IPS-NIHi11 (cell line): ENCODE measurements at regions not wholly inside any gene's neighbourhood (a gene's known extent, or its start where the extent isn't known, plus 50 kb on each side); places are given as distances from the start of the nearest gene placed in this dataset.
"Not testable (repeated sequence)": the region's sequence is repeated elsewhere in the genome, so short reads cannot be mapped to it uniquely, and the experiment has no call there.

Experiments
- DNase-seq: peaks from one replicate; pipeline ENCODE4 v3.0.0; 2012; ENCODE audit warnings: mixed read lengths, low spot score

GRCh38 chr12:19988948-19989347, 379.4 kb upstream of the PDE3A start:
- no peak for DNase-seq

- DNase-seq: no peak
Measured at GRCh38 chr12:19991146-19991545, 377.2 kb upstream of the PDE3A start.

GRCh38 chr12:19992311-19992710, 376.0 kb upstream of the PDE3A start:
- no peak for DNase-seq

- no peak for DNase-seq
Measured at GRCh38 chr12:19994968-19995367, 373.4 kb upstream of the PDE3A start.

GRCh38 chr12:19997656-19998400, 370.5 kb upstream of the PDE3A start:
- DNase-seq: no peak

- DNase-seq: no peak
Measured at GRCh38 chr12:19998411-19998810, 369.9 kb upstream of the PDE3A start.

- no peak for DNase-seq
Measured at GRCh38 chr12:19998961-19999804, 369.2 kb upstream of the PDE3A start.

GRCh38 chr12:19999805-20000138, 368.6 kb upstream of the PDE3A start:
- no peak for DNase-seq

- no peak for DNase-seq
Measured at GRCh38 chr12:20000229-20000849, 368.0 kb upstream of the PDE3A start.

- no peak for DNase-seq
Measured at GRCh38 chr12:20003252-20003651, 365.1 kb upstream of the PDE3A start.

- no peak for DNase-seq
Measured at GRCh38 chr12:20004952-20005351, 363.4 kb upstream of the PDE3A start.

- no peak for DNase-seq
Measured at GRCh38 chr12:20006871-20007730, 361.2 kb upstream of the PDE3A start.

- DNase-seq: not testable (repeated sequence)
Measured at GRCh38 chr12:20009965-20010364, 358.4 kb upstream of the PDE3A start.

- no peak for DNase-seq
Measured at GRCh38 chr12:20011200-20011599, 357.1 kb upstream of the PDE3A start.

- no peak for DNase-seq
Measured at GRCh38 chr12:20017802-20018201, 350.5 kb upstream of the PDE3A start.

- no peak for DNase-seq
Measured at GRCh38 chr12:20018406-20018805, 349.9 kb upstream of the PDE3A start.

- DNase-seq: no peak
Measured at GRCh38 chr12:20024194-20024593, 344.1 kb upstream of the PDE3A start.

- DNase-seq: no peak
Measured at GRCh38 chr12:20028033-20028432, 340.3 kb upstream of the PDE3A start.

- DNase-seq: no peak
Measured at GRCh38 chr12:20030826-20031225, 337.5 kb upstream of the PDE3A start.

GRCh38 chr12:20039562-20039961, 328.8 kb upstream of the PDE3A start:
- no peak for DNase-seq

GRCh38 chr12:20040184-20040583, 328.2 kb upstream of the PDE3A start:
- DNase-seq: no peak

GRCh38 chr12:20040831-20041230, 327.5 kb upstream of the PDE3A start:
- no peak for DNase-seq
